OCI-LY7 (cell line): ENCODE measurements at regions not wholly inside any gene's neighbourhood (a gene's known extent, or its start where the extent isn't known, plus 50 kb on each side); places are given as distances from the start of the nearest gene placed in this dataset.

Source experiments
- BruUV-seq: library from RNA; stranded (reverse); fragments of 400-500 nt; replicated peaks from 2 replicates; lab custom pipeline; 2021; lab: Mats Ljungman, UMichigan
- CTCF ChIA-PET: fragments of 300-600 bp; sonication (Branson Sonifier 250); formaldehyde crosslinking; loops from one replicate; lab custom pipeline; 2022; ENCODE audit warnings: antibody characterized with exemption; ENCODE audit not compliant: unreplicated experiment; lab: Charles Lee
- POLR2A ChIA-PET: fragments of 300-600 bp; sonication (Branson Sonifier 250); formaldehyde crosslinking; loops from one replicate; lab custom pipeline; 2022; ENCODE audit warnings: antibody characterized with exemption; lab: Charles Lee
- DNase-seq: peaks from one replicate; pipeline ENCODE4 v3.0.0-alpha.2; 2015; ENCODE audit warnings: low spot score
- H2AFZ ChIP-seq: fragments of 200-600 bp; sonication (generic), shearing (Covaris generic); 2 replicates; pipeline ENCODE4 v1.6.1; 2014; ENCODE audit warnings: mild to moderate bottlenecking, antibody characterized with exemption, low read length, moderate library complexity
- H3K27ac ChIP-seq: fragments of 200-600 bp; sonication (generic); 2 replicates; pipeline ENCODE4 v1.5.1; 2014; ENCODE audit warnings: mixed run types, low read depth, mild to moderate bottlenecking, moderate library complexity, low read length, inconsistent platforms; ENCODE audit not compliant: poor library complexity, severe bottlenecking
- H3K36me3 ChIP-seq: fragments of 200-600 bp; sonication (generic); 2 replicates; pipeline ENCODE4 v1.6.1; 2014; ENCODE audit warnings: mild to moderate bottlenecking, antibody characterized with exemption, low read length, moderate library complexity, mixed read lengths; ENCODE audit not compliant: insufficient read depth
- H3K4me1 ChIP-seq: fragments of 200-600 bp; sonication (generic); 2 replicates; pipeline ENCODE4 v1.5.1; 2014; ENCODE audit warnings: mild to moderate bottlenecking, low read length; ENCODE audit not compliant: insufficient read depth, poor library complexity, severe bottlenecking
- H3K4me2 ChIP-seq: fragments of 200-600 bp; sonication (generic); 2 replicates; pipeline ENCODE4 v1.6.1; 2014; ENCODE audit warnings: mild to moderate bottlenecking, low read length
- H3K4me3 ChIP-seq: fragments of 200-600 bp; sonication (generic); 2 replicates; pipeline ENCODE4 v1.5.1; 2014; ENCODE audit warnings: mild to moderate bottlenecking, low read depth, low read length; ENCODE audit not compliant: poor library complexity, severe bottlenecking
- H3K79me2 ChIP-seq: fragments of 200-600 bp; sonication (generic); 2 replicates; pipeline ENCODE4 v1.6.1; 2016; ENCODE audit warnings: low read depth, mild to moderate bottlenecking, low read length, moderate library complexity, mixed read lengths; ENCODE audit not compliant: insufficient read depth
- H3K9me2 ChIP-seq: fragments of 200-600 bp; sonication (generic); 2 replicates; pipeline ENCODE4 v1.6.1; 2016; ENCODE audit warnings: mild to moderate bottlenecking, low read length, mixed read lengths; ENCODE audit not compliant: insufficient read depth
- H3K9me3 ChIP-seq: fragments of 200-600 bp; sonication (generic); 2 replicates; pipeline ENCODE4 v1.6.1; 2014; ENCODE audit warnings: mild to moderate bottlenecking, mixed run types, low read length, mixed read lengths
- H4K20me1 ChIP-seq: fragments of 200-600 bp; sonication (generic); 2 replicates; pipeline ENCODE4 v1.6.1; 2014; ENCODE audit warnings: mild to moderate bottlenecking, antibody characterized with exemption, low read length, moderate library complexity, mixed read lengths; ENCODE audit not compliant: insufficient read depth
- EZH2phosphoT487 ChIP-seq: fragments of 200-600 bp; sonication (generic); IDR thresholded peaks from 2 replicates; pipeline ENCODE4 v1.6.1; 2018; ENCODE audit warnings: low read depth, borderline replicate concordance, mild to moderate bottlenecking, mixed run types, antibody characterized with exemption, low read length, moderate library complexity, mixed read lengths
- intact Hi-C: fragments of 100-400 bp; cut with micrococcal nuclease; formaldehyde crosslinking; loops from one replicate; pipeline ENCODE4 v1.10.0; 2022; ENCODE audit not compliant: unreplicated experiment
- TF ChIP-seq, protein P1 (sequence below): fragments of 200-600 bp; sonication (generic); conservative IDR thresholded peaks from 2 replicates; pipeline ENCODE4 v1.5.1; 2014; ENCODE audit warnings: mild to moderate bottlenecking, antibody characterized with exemption, low read length, moderate library complexity, mixed read lengths

GRCh38 chr12:30400349-30400748 is 295.3 kb downstream of the IPO8 start:
- Histone ChIP-seq H2AFZ (no peak overlapping the region), H3K79me2 (no peaks in the 10 kb centered on the region), H3K27ac (no peak overlapping the region), H4K20me1 (no peaks in the 10 kb centered on the region), H3K9me3 (no peaks in the 10 kb centered on the region), H3K4me1 (no peaks in the 10 kb centered on the region), H3K4me2 (no peak overlapping the region), H3K36me3 (no peaks in the 10 kb centered on the region), H3K4me3 (no peak overlapping the region), H3K9me2 (no peaks in the 10 kb centered on the region)
- TF ChIP-seq, protein P1, sequence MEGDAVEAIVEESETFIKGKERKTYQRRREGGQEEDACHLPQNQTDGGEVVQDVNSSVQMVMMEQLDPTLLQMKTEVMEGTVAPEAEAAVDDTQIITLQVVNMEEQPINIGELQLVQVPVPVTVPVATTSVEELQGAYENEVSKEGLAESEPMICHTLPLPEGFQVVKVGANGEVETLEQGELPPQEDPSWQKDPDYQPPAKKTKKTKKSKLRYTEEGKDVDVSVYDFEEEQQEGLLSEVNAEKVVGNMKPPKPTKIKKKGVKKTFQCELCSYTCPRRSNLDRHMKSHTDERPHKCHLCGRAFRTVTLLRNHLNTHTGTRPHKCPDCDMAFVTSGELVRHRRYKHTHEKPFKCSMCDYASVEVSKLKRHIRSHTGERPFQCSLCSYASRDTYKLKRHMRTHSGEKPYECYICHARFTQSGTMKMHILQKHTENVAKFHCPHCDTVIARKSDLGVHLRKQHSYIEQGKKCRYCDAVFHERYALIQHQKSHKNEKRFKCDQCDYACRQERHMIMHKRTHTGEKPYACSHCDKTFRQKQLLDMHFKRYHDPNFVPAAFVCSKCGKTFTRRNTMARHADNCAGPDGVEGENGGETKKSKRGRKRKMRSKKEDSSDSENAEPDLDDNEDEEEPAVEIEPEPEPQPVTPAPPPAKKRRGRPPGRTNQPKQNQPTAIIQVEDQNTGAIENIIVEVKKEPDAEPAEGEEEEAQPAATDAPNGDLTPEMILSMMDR, result no peak
- no peak for TF ChIP-seq EZH2phosphoT487
- ChIA-PET CTCF (no interaction called here), POLR2A (no interaction called here)
- no TSS peak for BruUV-seq
- intact Hi-C loops, result no loop called here
- no peak for DNase-seq

GRCh38 chr12:30399859-30400258 is 295.8 kb downstream of the IPO8 start:
- ChIA-PET CTCF (no interaction called here), POLR2A (no interaction called here)
- Histone ChIP-seq H3K9me2 (no peaks in the 10 kb centered on the region), H3K36me3 (no peaks in the 10 kb centered on the region), H4K20me1 (no peaks in the 10 kb centered on the region), H2AFZ (no peak overlapping the region), H3K27ac (no peak overlapping the region), H3K4me1 (no peaks in the 10 kb centered on the region), H3K9me3 (no peaks in the 10 kb centered on the region), H3K79me2 (no peaks in the 10 kb centered on the region), H3K4me3 (no peak overlapping the region), H3K4me2 (no peak overlapping the region)
- TF ChIP-seq EZH2phosphoT487, result no peak
- TF ChIP-seq, protein P1, result no peak
- DNase-seq, result no peak
- no TSS peak for BruUV-seq
- intact Hi-C loops, result no loop called here

DNA sequence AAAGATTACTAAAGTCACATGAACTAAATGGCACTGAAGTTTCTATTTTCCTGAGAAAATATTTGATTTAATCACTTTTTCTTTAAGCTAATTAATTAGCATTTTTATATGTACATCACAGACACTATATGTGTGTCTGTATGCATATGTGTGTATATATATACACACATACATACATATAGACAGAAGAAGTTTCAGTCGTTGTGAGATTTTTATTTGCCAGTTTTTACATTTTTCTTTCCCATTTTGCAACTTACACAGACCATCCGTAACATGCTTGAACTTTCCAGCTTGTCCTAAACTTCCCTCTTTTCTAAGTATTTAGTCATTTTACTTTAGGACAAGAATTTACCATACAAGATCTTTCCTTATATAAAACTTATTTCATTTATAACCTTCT is 299.1 kb downstream of the IPO8 start:
- no peak overlapping the region for H3K4me2 ChIP-seq
- TF ChIP-seq, protein P1, result no peak
- TF ChIP-seq EZH2phosphoT487, result no peak
- intact Hi-C loops, result no loop called here
- CTCF ChIA-PET, result no interaction called here
- H3K79me2 ChIP-seq, result no peaks in the 10 kb centered on the region
- H3K9me3 ChIP-seq, result peaks cover 6% of the 10 kb centered on the region; the same call in 1 of the 2 replicates
- no peaks in the 10 kb centered on the region for H3K36me3 ChIP-seq
- no peak for DNase-seq
- H4K20me1 ChIP-seq, result no peaks in the 10 kb centered on the region
- POLR2A ChIA-PET, result interaction anchor here (0.5 kb wide), 1 partner anchor 16 kb away, joined by 3 read pairs; no protein-coding TSS in a partner anchor
- H3K27ac ChIP-seq, result no peak overlapping the region
- no peak overlapping the region for H3K4me3 ChIP-seq
- no peaks in the 10 kb centered on the region for H3K4me1 ChIP-seq
- H3K9me2 ChIP-seq, result no peaks in the 10 kb centered on the region
- no peak overlapping the region for H2AFZ ChIP-seq
- BruUV-seq, result no TSS peak
